ENCODE measurements at regions not wholly inside any gene's neighbourhood (a gene's known extent, or its start where the extent isn't known, plus 50 kb on each side); places are given as distances from the start of the nearest gene placed in this dataset.

GRCh38 chr22:47879346-47879745 lies 1116.9 kb downstream of the TBC1D22A start:
- Histone ChIP-seq H3K79me2 (ENCODE audit: insufficient read depth, low read length) (no peaks in the 10 kb centered on the region), H3K27ac (ENCODE audit: extremely low read length, insufficient read depth, low read length) (no peak overlapping the region), H3K4me1 (ENCODE audit: insufficient read depth, low read length) (no peaks in the 10 kb centered on the region), H3K9me3 (ENCODE audit: low read length) (no peaks in the 10 kb centered on the region), H3K9ac (ENCODE audit: insufficient read depth, low read depth, low read length) (no peak overlapping the region), H2AFZ (ENCODE audit: low read length) (no peak overlapping the region), H3K27me3 (ENCODE audit: control insufficient read depth in 1 of 2, insufficient read depth in 2 of 2, low read length in 2 of 2) (peaks cover 1 to 23% of the 10 kb centered on the region in 2 experiments; a peak in 3 of 5 replicates), H3K4me3 (replicated peaks in 1 of 3; ENCODE audit: insufficient read depth in 1 of 3, low read depth in 2 of 3, low read length in 3 of 3) (no peak overlapping the region), H4K20me1 (ENCODE audit: insufficient read depth, low read length) (no peaks in the 10 kb centered on the region), H3K36me3 (replicated peaks in 1 of 2; ENCODE audit: control insufficient read depth in 1 of 2, insufficient read depth in 2 of 2, low read length in 2 of 2) (no peaks in the 10 kb centered on the region), H3K4me2 (ENCODE audit: low read depth, low read length) (no peak overlapping the region)
- no TSS peak for BruUV-seq (replicated peaks)
- FAIRE-seq (no peak), DNase-seq (ENCODE audit: low spot score) (no peak), ATAC-seq (no peak)
- POLR2A ChIA-PET = no interaction called here
- CTCF ChIA-PET (ENCODE audit: low intra/inter-chr PET ratio, low total read pairs) = no interaction called here
- intact Hi-C loops (cut with micrococcal nuclease; ENCODE audit: unreplicated experiment) (no loop called here), in situ Hi-C loops (cut with HindIII; ENCODE audit: extremely low pct_ligation_motif_present, low pct_unique_long_range_greater_than_20kb) (no loop called here)
- 0% methylated on average over 2 of the region's 2 CpGs for whole genome bisulfite sequencing (ENCODE audit: low lambda C conversion rate)
- TF ChIP-seq TBX2 (CRISPR knock-in tag; IDR thresholded peaks at IDR 0.05; ENCODE audit: borderline replicate concordance) (no peak), ZNF614 (CRISPR knock-in tag; IDR thresholded peaks at IDR 0.05; ENCODE audit: borderline replicate concordance) (no peak), MEIS2 (CRISPR knock-in tag; IDR thresholded peaks at IDR 0.05) (no peak), MIER2 (CRISPR knock-in tag; IDR thresholded peaks at IDR 0.05) (no peak), KLF13 (CRISPR knock-in tag; IDR thresholded peaks at IDR 0.05) (no peak), ZNF607 (CRISPR knock-in tag; IDR thresholded peaks at IDR 0.05; ENCODE audit: borderline replicate concordance) (no peak), NFYB (CRISPR knock-in tag; IDR thresholded peaks at IDR 0.05) (no peak), ZNF230 (CRISPR knock-in tag; IDR thresholded peaks at IDR 0.05) (no peak), ZNF543 (CRISPR knock-in tag; IDR thresholded peaks at IDR 0.05) (no peak)

- DNase-seq (ENCODE audit: low spot score) = no peak
- H3K27ac ChIP-seq (ENCODE audit: extremely low read length, insufficient read depth, low read length) = no peak overlapping the region
- peaks cover 1 to 23% of the 10 kb centered on the region in 2 experiments; a peak in 3 of 5 replicates for H3K27me3 ChIP-seq (ENCODE audit: control insufficient read depth in 1 of 2, insufficient read depth in 2 of 2, low read length in 2 of 2)
- in situ Hi-C loops (cut with HindIII; ENCODE audit: extremely low pct_ligation_motif_present, low pct_unique_long_range_greater_than_20kb) = no loop called here
- no peak for TF ChIP-seq NRL (CRISPR knock-in tag; IDR thresholded peaks at IDR 0.05; ENCODE audit: borderline replicate concordance)
- no peak for TF ChIP-seq ERF (CRISPR knock-in tag; IDR thresholded peaks at IDR 0.05)
- no peak for TF ChIP-seq FOXK1 (CRISPR knock-in tag; IDR thresholded peaks at IDR 0.05; ENCODE audit: borderline replicate concordance, low read depth)
- TF ChIP-seq WIZ (CRISPR knock-in tag; IDR thresholded peaks at IDR 0.05) = no peak
- H3K9me3 ChIP-seq (ENCODE audit: low read length) = no peaks in the 10 kb centered on the region
- no peak overlapping the region for H3K4me3 ChIP-seq (replicated peaks in 1 of 3; ENCODE audit: insufficient read depth in 1 of 3, low read depth in 2 of 3, low read length in 3 of 3)
- no TSS peak for BruUV-seq (replicated peaks)
- H3K79me2 ChIP-seq (ENCODE audit: insufficient read depth, low read length) = no peaks in the 10 kb centered on the region
- H4K20me1 ChIP-seq (ENCODE audit: insufficient read depth, low read length) = no peaks in the 10 kb centered on the region
- intact Hi-C loops (cut with micrococcal nuclease; ENCODE audit: unreplicated experiment) = no loop called here
- H3K36me3 ChIP-seq (replicated peaks in 1 of 2; ENCODE audit: control insufficient read depth in 1 of 2, insufficient read depth in 2 of 2, low read length in 2 of 2) = no peaks in the 10 kb centered on the region
- H3K4me2 ChIP-seq (ENCODE audit: low read depth, low read length) = no peak overlapping the region
- H3K4me1 ChIP-seq (ENCODE audit: insufficient read depth, low read length) = no peaks in the 10 kb centered on the region
- no peak overlapping the region for H2AFZ ChIP-seq (ENCODE audit: low read length)
- 1% methylated on average over 4 of the region's 5 CpGs for WGBS (ENCODE audit: low lambda C conversion rate)
- no peak for FAIRE-seq
- no peak overlapping the region for H3K9ac ChIP-seq (ENCODE audit: insufficient read depth, low read depth, low read length)
- CTCF ChIA-PET (ENCODE audit: low intra/inter-chr PET ratio, low total read pairs) = no interaction called here
- ATAC-seq = no peak
- POLR2A ChIA-PET = no interaction called here
These were observed 1116.0 kb downstream of the TBC1D22A start for GRCh38 chr22:47878460-47878859.

Measured in HepG2 (cell line).